Nephron (organoid): ENCODE measurements at regions not wholly inside any gene's neighbourhood (a gene's known extent, or its start where the extent isn't known, plus 50 kb on each side); places are given as distances from the start of the nearest gene placed in this dataset.

Experiments used
- H3K27ac Mint-ChIP-seq, 3 experiments: 2 replicates each; pipeline ENCODE4 v1.8.0; 2020; ENCODE audit warnings: mixed read lengths in 3 of 3, mild to moderate bottlenecking in 2 of 3, moderate library complexity in 1 of 3
- H3K27me3 Mint-ChIP-seq: 2 replicates; pipeline ENCODE4 v1.8.0; 2021; ENCODE audit warnings: low read depth, mild to moderate bottlenecking, moderate library complexity, mixed read lengths
- H3K36me3 Mint-ChIP-seq: 2 replicates; pipeline ENCODE4 v1.8.0; 2020; ENCODE audit warnings: low read depth, mixed read lengths
- H3K4me1 Mint-ChIP-seq: 2 replicates; pipeline ENCODE4 v1.8.0; 2020; ENCODE audit warnings: mixed read lengths
- H3K4me3 Mint-ChIP-seq, 3 experiments: 2 replicates each; pipeline ENCODE4 v1.8.0; 2020; ENCODE audit warnings: mild to moderate bottlenecking in 3 of 3, mixed read lengths in 3 of 3, moderate library complexity in 2 of 3
- H3K9me3 Mint-ChIP-seq: 2 replicates; pipeline ENCODE4 v1.8.0; 2020; ENCODE audit warnings: mixed read lengths
- CTCF ChIP-seq, 3 experiments: fragments of 200-600 bp; sonication (generic); IDR thresholded peaks; one replicate each; pipeline ENCODE4 v1.5.0; 2021; ENCODE audit warnings: antibody characterized with exemption in 3 of 3; ENCODE audit not compliant: unreplicated experiment in 3 of 3

DNA sequence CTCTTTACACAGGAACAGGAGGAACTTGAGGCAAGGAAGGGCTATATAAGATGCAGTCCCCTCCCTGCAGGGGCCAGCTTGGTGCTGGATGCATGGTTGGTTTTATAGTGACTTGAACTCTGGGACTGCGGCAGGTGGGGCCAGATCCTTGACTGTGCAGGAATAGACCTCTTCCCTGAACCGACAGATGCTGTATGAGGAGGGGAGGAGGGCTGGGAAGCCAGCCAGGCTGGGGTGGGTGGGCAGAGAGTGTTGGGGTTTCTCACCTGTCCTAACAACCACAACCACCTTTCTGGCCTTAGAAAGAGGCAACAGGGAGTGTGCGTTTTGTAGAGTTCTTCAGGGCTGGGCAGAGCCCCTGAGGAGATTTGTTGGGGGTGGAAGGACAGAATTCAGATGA lies 798.1 kb downstream of the KCNJ18 start:
- Mint-ChIP-seq H3K27me3 (no peaks in the 10 kb centered on the region), H3K4me1 (no peaks in the 10 kb centered on the region), H3K27ac (no peak overlapping the region), H3K4me3 (no peak overlapping the region), H3K9me3 (peaks cover 50% of the 10 kb centered on the region), H3K36me3 (no peaks in the 10 kb centered on the region)
- TF ChIP-seq CTCF (IDR thresholded peaks at IDR 0.05; ENCODE audit: unreplicated experiment in 3 of 3): no peak

- H3K27me3 Mint-ChIP-seq: no peaks in the 10 kb centered on the region
- no peak overlapping the region for H3K27ac Mint-ChIP-seq
- no peaks in the 10 kb centered on the region for H3K36me3 Mint-ChIP-seq
- H3K4me1 Mint-ChIP-seq: no peaks in the 10 kb centered on the region
- TF ChIP-seq CTCF (IDR thresholded peaks at IDR 0.05; ENCODE audit: unreplicated experiment in 3 of 3): no peak
- H3K4me3 Mint-ChIP-seq: no peak overlapping the region
- H3K9me3 Mint-ChIP-seq: peaks cover 43% of the 10 kb centered on the region
Measured at GRCh38 chr17:22492331-22492730, 800.0 kb downstream of the KCNJ18 start.

GRCh38 chr17:22496450-22496849 lies 804.1 kb downstream of the KCNJ18 start:
- peaks cover 34% of the 10 kb centered on the region for H3K9me3 Mint-ChIP-seq
- no peaks in the 10 kb centered on the region for H3K27me3 Mint-ChIP-seq
- H3K4me3 Mint-ChIP-seq: no peak overlapping the region
- H3K4me1 Mint-ChIP-seq: no peaks in the 10 kb centered on the region
- no peak for TF ChIP-seq CTCF (IDR thresholded peaks at IDR 0.05; ENCODE audit: unreplicated experiment in 3 of 3)
- H3K36me3 Mint-ChIP-seq: no peaks in the 10 kb centered on the region
- no peak overlapping the region for H3K27ac Mint-ChIP-seq

GRCh38 chr17:22503322-22503899 lies 811.1 kb downstream of the KCNJ18 start:
- peaks cover 37% of the 10 kb centered on the region for H3K9me3 Mint-ChIP-seq
- no peak for TF ChIP-seq CTCF (IDR thresholded peaks at IDR 0.05; ENCODE audit: unreplicated experiment in 3 of 3)
- H3K36me3 Mint-ChIP-seq: no peaks in the 10 kb centered on the region
- no peaks in the 10 kb centered on the region for H3K27me3 Mint-ChIP-seq
- H3K4me3 Mint-ChIP-seq: no peak overlapping the region
- H3K27ac Mint-ChIP-seq: no peak overlapping the region
- H3K4me1 Mint-ChIP-seq: no peaks in the 10 kb centered on the region

DNA sequence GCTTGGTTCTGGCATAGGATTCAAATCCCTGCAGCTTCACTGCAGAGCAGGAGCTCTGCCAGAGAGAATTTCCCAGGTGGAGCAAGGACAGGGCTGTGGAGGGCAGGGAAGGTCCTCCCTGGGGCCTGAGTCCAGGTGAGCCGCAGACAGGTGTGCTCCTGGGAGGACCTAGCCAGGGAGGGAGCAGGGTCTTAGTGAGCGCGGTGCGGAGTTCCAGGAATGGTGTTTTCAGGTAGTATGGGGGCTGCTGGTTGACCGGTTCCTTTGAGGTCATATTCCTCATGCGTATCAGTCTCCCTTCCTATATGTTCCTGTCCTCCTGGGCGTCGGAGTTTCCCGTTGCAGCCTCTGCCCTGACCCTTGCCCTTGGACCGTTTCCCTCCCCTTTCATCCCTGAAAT lies 813.3 kb downstream of the KCNJ18 start:
- no peaks in the 10 kb centered on the region for H3K36me3 Mint-ChIP-seq
- H3K9me3 Mint-ChIP-seq: peaks cover 42% of the 10 kb centered on the region
- H3K27ac Mint-ChIP-seq: no peak overlapping the region
- no peak overlapping the region for H3K4me3 Mint-ChIP-seq
- H3K27me3 Mint-ChIP-seq: no peaks in the 10 kb centered on the region
- no peaks in the 10 kb centered on the region for H3K4me1 Mint-ChIP-seq
- no peak for TF ChIP-seq CTCF (IDR thresholded peaks at IDR 0.05; ENCODE audit: unreplicated experiment in 3 of 3)

GRCh38 chr17:22506231-22506630 lies 813.9 kb downstream of the KCNJ18 start:
- Mint-ChIP-seq H3K27ac (no peak overlapping the region), H3K9me3 (peaks cover 47% of the 10 kb centered on the region), H3K4me3 (no peak overlapping the region), H3K36me3 (no peaks in the 10 kb centered on the region), H3K4me1 (no peaks in the 10 kb centered on the region), H3K27me3 (no peaks in the 10 kb centered on the region)
- TF ChIP-seq CTCF (IDR thresholded peaks at IDR 0.05; ENCODE audit: unreplicated experiment in 3 of 3): no peak
